ENCODE measurements at regions not wholly inside any gene's neighbourhood (a gene's known extent, or its start where the extent isn't known, plus 50 kb on each side); places are given as distances from the start of the nearest gene placed in this dataset.

DNA sequence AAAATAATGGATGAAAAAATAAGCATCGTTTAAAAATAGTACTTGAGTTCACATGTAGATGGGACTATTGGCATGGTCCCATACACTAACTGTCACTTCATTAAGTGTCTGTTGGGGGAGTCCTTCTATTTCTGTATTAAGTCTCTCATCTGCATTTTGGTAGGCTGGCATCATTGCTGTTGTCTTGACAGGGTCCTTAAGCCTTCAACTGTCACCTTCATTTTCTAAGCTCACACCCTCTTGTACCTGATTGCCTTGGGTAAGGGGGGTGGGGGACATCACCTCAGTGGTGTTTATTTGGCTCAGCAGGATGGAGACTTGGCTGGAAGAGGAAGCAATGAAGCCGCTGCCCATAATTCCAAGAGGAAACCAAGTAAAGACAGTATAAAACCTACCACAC lies 202.0 kb upstream of the VEPH1 start:
- ATAC-seq, result no peak

DNA sequence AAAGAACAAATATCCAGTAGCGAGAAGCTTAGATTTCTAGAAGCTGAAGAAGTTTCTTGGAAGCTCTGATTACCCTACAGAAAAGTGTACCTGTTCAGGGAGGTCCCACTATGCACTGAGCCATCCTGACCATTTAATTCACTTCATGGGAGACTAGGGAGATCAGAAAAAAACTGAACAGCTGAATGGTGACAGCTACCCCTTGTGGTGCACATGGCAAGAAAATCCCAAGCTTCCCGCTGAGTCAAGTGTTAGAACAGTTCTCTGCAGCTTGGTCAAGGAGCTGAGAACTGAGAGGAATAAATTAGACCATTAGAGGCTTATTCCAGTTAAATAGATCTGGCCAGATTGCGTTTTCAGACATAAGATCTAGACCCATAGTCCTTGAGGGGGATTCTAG lies 197.2 kb upstream of the VEPH1 start:
- ATAC-seq, result no peak

DNA sequence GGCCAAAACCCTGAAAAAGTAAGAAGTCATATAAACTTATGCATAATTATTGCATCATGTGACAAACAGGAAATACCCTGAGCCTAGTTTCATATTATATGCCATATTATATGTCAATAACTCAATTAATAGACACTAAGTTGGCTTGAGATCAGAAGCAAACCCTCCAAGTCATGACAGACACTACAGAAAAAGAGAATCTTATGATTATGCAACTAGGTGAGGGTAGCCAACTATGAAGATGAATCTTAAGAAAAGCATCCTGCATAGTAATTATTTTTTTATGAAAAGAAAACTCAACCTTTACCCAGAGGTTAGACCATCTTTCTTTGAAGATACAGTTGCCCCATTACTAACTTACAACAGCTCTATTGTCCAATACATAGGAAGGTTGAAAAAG lies 192.4 kb upstream of the VEPH1 start:
- no peak for ATAC-seq

DNA sequence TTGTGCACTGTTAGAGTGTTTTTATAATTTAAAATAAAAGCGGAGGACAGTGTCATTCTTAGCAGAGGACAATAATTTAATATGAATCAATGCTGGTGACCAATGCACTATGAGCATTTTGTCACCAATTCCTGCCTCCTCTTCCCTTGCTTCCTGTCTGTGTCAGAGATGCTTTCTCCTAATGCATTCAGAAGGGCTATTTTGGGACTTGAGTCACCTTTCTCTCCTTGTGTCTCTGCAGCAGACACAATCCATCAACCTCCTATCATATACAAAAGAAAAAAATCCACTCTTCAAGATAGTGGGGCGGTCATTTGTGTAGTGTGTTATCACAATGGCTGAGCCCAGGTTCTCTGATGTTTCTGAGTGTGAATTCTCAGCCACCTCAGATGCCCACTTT lies 191.9 kb upstream of the VEPH1 start:
- no peak for ATAC-seq

DNA sequence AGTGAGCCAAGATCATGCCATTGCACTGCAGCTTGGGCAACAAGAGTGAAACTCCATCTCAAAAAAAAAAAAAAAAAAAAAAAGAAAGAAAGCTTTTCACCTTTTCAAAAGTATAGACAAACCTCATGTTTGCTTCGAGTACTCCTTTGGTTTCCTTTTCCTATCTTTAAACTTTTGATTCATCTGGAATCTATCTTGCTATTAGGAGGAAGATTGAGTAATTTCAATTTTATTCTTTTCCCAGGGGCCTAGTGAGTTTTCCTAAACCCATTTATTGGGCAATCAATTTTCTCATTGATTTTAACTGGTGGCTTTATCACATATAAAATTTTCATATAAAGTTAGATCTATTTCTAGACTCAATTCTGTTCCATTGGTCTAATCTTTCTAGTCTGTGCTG lies 190.5 kb upstream of the VEPH1 start:
- ATAC-seq, result no peak

DNA sequence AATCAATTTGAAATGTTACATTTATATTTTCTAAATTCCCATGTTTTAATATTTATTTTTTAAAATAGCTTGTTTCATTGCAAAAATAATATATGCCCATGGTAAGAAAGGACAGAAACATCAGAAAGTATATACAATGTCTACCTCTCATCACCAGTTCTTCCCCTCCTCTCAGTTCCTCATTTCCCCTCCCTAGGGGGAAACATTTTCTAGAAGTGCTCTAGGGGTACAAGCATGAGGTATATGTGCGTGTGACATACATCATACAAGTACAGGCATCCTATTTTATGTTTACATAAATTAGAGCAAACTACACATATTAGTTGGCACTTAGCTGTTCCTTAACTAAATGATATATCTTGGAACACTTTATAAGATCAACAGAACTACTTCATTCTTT lies 189.3 kb upstream of the VEPH1 start:
- no peak for ATAC-seq

DNA sequence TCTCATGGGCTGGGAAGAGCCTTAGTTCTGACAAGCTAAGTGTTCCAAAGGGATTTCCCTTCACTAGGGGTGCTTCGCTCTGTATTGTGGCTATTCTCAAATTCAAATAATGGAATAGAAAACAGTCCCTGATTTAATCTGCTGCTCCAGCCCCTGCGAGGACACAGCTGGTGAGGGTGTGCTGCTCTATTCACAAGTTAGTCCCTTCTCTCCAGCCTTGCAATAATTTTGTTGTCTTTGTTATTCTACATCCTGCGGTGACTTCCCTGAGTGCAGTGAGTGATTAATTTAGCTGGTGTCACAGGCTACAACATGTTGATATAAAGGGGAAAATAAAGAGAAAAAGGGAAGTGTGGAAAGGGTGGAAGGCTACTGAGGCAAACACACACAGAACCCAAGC lies 180.5 kb upstream of the VEPH1 start:
- no peak for ATAC-seq

DNA sequence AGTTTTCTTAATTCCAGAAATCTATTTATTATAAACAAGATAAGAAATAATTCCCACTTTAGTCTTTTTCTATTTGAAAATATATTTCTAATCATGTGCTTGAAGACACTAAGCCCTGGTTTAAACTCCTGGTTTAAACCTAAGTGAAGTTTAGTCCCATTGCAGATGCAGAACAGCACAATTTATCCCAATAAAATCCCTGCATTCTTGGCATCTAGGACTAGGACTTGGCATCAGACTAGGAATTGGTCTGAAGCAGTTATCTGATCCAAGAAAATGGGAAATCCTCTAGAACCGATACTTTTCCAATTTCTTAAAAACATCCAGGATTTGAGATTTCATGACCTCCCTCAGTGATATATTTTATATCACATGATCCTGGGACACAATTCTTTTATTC lies 168.8 kb upstream of the VEPH1 start:
- ATAC-seq, result no peak

DNA sequence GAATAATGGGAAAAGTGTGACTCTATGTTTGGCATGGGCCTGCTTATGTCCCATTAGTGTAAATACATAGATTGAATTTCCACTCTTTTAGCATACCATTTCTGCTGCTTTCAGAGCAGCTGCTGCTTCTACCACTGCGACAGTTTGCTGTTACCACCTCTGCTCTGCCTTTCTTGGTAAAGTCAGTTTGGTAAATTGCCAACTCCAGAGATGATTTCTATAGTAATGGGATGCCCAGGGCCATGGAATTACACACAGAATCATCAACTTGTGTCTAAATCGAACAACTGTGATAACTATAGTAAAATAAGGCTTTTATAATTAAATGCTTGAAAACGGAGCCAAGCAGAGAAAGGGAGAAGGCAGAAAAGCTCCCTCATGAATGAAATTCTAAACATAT lies 168.4 kb upstream of the VEPH1 start:
- no peak for ATAC-seq

DNA sequence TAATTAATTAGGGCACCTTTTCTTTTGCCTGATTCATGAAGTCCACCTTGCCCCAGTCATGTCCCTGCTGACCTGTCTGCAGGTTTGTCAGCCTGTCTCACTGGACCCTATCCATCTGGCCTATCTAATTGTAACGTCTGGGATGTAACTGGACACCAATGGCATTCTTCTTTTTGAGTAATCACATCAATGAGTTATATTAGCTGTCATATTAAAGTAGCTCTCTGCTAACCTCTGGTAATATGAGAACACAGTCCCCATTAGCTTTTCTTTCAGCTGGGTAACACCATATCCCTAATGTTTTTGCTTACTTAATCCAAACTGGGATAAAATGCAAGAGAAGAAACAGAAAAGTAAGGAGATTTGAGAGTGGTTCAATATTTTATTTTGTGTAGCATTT lies 166.2 kb upstream of the VEPH1 start:
- ATAC-seq, result no peak

DNA sequence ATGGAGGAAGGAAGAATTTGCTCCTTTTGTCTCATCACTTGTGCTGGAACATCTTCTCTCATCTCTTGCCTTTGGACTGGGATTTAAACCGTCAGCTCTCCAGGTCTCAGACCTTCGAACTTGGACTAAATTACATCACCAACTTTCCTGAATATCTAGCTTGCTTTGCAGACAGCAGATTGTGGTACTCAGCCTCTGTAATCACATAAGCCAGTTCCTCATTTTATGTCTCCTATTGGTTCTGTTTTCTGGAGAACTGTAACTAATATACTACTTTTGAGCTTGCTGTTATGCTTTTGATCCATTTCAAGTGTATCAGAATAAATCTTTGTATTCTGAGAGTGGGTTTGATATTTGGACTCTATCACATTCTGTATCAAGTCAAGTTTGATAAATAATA lies 164.3 kb upstream of the VEPH1 start:
- ATAC-seq, result no peak

DNA sequence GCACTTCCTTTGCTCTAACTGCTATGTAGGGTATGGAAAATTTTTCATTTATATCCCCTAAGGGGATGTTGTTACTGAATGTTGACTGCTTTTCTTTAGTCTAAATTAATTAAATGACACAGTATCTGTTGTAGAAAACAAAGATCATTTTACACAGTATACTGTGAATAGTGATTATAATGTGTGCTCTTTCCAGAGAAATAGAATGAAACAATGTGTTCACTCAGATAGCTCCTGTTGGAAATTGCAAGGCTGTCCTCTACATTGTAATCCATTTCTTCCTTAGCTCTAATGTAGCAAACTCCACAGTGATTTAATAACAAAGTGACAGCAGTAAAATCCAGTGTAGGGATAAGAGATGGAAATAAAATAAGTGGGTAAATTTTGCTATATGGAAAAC lies 159.0 kb upstream of the VEPH1 start:
- no peak for ATAC-seq

DNA sequence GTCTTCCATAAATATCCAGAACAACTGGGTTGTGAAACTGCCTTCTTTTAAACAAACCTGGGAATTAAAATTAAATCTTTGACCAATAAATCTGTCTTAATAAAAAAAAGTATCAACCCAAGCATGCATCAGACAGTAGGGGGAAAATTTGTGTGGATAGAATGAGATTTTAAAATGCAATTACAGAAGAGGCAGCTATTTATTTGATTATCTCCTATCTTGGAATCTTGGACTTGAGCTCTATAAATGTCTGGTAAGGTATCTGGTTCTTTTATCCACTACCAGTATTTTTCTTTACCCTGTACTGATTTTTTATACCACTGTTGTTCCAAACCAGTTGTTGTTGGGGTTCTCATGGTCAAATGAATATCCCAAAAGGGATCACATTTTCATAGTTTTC lies 157.6 kb upstream of the VEPH1 start:
- no peak for ATAC-seq

DNA sequence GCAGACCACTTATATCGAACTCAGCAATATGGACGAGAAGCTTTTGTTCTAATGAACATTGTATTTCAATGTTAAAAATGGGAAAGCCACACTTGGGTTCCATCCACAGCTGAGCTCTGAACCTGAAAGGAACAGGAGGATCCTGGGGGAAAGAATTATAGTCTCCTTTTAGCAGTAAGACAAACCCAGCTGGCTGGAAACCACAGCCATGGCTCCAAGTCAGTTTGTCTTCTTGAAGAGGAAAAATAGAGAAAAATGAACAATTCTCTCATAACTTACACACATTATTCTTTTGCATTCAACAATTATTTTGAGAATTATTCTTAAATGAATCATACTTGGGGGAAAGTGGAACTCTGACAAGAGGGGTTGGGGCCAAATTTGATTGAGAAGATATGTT lies 149.2 kb upstream of the VEPH1 start:
- no peak for ATAC-seq

DNA sequence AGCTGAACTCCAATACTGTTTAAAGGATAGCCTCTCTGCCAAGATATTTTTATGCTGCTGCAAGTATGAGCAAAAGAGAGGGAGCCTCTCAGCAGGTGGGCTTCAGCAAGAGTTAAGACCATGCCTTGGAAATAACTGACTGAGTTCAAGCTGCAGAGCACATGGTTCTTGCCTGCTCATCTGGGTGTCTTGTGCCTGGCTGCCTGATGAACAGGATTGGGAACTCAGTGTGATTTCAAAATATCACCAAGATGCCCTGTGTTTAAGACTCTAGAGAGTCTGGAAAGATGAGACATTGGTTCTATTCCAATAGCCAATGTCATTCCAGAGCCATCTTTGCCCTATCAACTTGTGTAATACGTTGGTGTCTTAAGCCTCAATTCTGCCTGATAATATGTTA lies 147.5 kb upstream of the VEPH1 start:
- ATAC-seq, result no peak

DNA sequence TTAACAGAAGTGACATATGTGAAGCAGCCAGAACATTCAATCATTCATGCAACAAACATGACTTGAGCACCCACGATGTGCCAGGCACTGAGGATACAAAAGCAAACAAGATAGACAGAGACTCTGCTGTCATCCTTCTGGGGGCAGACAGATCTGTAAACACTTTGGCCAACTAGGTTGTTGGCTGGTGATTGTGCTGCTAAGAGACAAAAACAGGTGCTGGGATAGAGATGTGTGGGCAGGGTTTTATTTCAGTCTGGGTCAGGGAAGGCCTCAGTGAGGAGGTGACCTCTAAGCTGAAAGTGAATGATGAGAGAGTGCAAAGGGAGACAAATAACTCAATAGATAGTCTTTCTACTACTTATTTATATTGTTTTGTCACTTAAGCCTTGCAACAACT lies 147.0 kb upstream of the VEPH1 start:
- ATAC-seq, result no peak

DNA sequence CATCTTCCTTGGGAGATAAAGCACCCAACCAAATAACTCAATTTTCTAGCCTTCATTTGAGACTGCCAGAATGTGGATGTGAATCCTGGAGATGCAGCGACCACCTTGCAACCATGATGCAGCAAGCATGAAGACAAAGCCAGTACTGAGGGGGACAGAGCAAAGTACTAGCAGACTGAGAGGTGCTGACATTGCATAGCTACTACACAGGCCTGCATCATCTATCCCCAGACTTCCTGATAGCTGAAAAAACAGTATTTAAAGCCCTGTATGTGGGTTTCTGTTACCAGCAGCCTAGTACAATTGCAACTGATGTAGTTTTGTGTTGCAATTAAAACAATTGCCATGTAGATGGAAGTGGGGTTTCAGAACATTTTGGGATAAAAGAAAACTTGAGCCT lies 146.3 kb upstream of the VEPH1 start:
- no peak for ATAC-seq

DNA sequence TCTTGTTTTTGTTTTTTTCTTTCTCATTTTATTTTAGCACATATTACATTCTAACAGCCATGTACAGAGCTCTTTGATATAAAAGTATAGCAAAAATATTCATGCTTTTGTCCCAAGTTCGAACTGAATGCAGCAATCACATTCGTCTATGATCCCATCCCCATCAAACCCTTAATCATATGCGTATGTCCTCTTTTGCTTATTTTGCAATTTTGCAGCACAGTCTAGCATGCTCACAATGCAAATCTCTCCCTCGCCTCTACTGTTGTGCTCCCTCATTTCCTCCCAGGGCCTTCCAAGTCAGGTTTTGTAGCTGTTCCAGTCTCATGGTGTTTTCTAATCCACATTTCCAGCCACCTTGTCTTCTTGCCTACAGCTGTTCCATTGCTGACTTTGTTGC lies 144.6 kb upstream of the VEPH1 start:
- ATAC-seq, result no peak

DNA sequence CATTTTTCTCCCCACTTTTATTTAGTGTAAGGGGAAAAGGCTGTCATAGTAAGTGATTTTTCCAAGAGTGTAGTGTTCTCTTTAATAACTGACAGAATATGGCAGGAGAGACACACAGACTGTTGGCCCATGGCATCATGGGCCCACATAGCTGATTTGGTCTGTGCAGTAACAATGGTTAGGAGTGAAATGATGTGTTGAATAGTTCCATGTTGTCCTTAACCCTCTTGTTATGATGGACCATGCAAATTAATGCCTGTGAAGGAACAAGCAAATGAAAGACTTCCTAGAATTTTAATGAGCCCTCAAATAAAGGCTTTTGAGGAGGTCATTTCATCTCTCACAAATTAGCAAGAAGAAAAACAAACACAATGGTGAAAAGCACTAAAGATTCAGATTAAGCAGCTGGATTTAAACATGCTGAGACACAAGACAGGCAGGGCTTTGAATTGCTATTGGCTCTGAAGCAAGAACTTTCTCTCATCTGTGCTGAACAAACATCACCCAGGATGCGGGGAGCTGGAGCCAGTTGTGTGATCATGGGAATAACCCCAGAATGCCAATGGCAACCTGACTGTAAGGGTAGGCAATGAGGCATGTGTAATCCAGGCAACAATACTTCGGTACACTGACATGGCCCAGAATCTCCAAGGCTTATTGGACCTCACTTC lies 136.7 kb upstream of the VEPH1 start:
- no peak for ATAC-seq

DNA sequence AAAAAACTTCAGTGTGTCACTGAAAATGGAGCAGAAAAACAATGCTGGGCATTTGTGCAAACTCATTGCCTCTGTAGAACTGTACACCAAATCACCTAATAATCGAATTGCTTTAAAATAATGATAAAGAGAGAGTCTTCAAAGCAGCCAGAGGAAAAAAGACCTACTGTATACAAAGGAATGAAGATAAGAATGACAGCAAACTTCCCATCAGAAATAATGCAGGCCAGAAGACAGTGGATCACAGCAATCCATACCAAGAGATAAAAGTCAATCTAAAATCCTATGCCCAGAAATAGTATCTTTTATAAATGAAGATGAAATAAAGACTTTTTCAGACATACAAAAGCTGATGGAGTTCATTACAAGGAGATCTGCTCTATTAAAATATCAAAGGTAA lies 134.7 kb upstream of the VEPH1 start:
- ATAC-seq, result no peak

DNA sequence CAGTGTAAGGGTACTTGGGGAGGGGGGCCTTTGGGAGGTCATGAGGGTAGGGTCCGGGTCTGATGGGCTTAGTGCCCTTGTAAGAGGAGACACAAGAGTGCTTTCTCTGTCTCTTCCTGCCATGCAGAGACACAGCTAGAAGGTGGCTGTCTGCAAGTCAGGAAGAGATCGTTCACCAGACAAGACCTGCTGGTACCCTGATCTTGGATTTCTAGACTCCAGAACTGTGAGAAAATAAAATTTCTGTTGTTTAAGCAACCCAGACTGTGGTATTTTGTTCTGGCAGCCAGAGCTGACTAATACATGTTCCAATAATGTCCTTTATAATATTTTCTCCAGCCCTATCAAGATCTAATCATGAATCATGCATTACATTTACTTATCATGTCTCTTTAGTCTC lies 130.0 kb upstream of the VEPH1 start:
- ATAC-seq, result no peak

DNA sequence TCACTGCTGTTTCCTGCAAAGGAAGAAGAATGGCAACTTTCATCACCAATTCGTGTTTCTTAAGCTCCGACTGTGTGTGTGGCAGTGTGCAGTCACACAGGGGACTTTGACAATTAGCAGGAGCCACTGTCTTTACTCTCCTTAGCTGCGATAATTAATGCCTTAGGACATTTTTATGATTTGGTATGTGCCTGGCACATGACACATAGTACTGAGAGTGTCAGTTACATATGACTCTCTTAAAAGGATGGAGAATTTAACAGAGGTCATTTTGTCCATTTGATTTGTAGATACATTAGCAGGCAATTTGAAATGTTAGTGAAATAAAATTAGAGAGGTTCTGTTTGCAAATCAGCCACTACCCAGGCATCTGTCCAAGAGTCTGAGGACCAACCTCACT lies 128.9 kb upstream of the VEPH1 start:
- ATAC-seq, result no peak

DNA sequence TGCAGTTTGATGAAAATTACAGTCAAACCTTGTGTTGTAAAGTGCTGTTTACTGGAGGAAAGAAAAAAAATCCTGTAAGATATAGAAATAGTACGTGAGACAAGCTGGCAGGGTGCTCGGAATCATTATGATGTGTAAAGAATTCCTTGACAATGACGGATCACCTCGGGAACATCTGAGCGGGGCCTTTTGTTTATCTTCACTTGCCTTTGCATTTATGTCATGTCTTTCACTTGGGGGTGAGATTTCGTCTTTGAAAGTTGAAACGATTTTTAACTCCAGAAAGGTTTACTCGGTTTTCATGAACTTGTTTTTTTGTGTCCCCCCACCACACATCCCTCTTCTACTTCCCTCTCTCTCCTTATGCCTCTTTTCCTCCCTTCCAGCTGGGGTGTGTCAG lies 128.3 kb upstream of the VEPH1 start:
- ATAC-seq, result no peak

DNA sequence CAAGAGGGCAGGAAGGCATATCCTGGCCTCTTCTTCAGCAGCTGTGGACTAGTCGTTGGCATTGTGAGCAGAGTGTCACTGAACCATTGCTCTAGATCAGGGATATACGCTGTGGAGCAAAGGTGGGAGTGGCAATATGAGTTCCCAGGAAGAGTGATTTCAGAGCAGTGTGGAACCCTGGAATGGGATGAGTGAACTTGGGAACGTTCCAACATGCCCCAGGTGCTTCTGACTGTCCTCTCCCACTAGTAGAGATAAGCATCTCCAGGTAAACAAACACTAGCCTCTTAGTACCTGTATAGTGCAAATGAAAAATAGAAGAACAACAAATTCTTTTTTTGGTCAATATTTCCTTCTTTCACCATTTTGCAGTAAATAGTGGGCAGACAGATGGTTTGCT lies 123.6 kb upstream of the VEPH1 start:
- no peak for ATAC-seq

DNA sequence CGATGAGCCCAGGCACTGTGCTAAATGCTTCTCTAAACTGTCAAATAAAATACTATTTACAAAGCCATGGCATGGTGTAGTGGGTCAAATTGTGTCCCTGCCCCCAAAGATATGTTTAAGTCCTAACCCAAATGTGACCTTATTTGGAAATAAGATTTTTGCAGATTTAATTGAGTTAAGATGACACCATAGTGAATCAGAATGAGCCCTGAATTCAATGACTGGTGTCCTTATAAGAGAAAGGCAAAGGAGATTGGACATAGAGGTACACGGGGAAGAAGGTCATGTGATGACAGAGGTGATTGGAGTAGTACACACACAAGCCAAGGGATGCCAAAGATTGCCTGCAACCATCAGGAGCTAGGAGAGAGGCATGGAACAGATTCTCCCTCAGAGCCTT lies 121.6 kb upstream of the VEPH1 start:
- no peak for ATAC-seq

DNA sequence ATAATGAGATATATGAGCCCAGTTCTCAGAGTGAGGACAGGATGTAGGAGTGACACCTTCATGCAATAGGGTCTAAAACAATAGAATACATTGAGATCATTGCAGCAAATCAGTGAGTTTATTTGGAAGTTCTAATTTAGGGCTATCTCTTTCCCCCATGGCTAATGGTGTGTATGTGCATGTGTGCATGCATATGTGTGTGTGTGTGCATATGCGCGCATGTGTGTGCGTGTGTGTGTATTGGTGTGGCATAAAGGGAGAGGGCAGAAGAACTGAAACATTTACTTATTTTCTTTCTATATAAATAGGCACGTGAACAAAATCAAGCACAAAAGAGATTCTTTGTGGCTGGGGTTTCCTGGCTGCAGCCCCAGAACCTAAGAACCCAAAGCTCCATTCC lies 115.7 kb upstream of the VEPH1 start:
- ATAC-seq, result no peak
